ENCODE measurements at regions not wholly inside any gene's neighbourhood (a gene's known extent, or its start where the extent isn't known, plus 50 kb on each side); places are given as distances from the start of the nearest gene placed in this dataset.

DNA sequence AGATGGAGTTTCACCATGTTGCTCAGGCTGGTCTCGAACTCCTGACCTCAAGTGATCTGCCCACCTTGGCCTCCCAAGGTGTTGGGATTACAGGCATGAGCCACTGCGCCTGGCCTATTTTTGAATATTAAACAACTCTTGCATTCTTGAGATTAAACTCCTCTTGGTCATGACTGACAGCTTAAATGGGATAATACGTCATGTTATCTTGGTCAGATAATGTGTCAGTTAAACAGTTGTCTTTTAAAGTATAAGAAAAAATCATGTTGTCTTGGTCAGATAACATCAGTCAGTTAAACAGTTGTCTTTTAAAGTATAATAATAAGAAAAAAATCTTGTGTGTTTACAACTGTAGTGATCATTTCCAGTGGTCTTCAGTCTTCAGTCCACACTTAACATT, 73.6 kb upstream of the SYPL1 start:
- DNase-seq (ENCODE audit: low spot score) = no peak
- Histone ChIP-seq H3K4me2 (ENCODE audit: insufficient read depth, low read length, poor library complexity, severe bottlenecking) (no peak overlapping the region), H3K4me3 (ENCODE audit: low read length in 2 of 2) (no peak overlapping the region), H3K23ac (ENCODE audit: low read depth, low read length, poor library complexity) (no peak overlapping the region), H3K27me3 (ENCODE audit: control insufficient read depth in 3 of 3, insufficient read depth in 3 of 3, low read depth in 1 of 3, low read length in 3 of 3) (peaks cover 0 to 6% (median 0%) of the 10 kb centered on the region in 3 experiments), H2BK12ac (ENCODE audit: low read length) (no peak overlapping the region), H4K91ac (ENCODE audit: low read depth, low read length, poor library complexity) (no peak overlapping the region), H3K79me1 (ENCODE audit: low read depth, low read length) (no peaks in the 10 kb centered on the region), H2BK120ac (ENCODE audit: low read depth, low read length) (no peak overlapping the region), H3K4me1 (ENCODE audit: control insufficient read depth in 2 of 2, insufficient read depth in 1 of 2, low read depth in 1 of 2, low read length in 2 of 2) (no peaks in the 10 kb centered on the region), H3K36me3 (replicated peaks in 1 of 2; ENCODE audit: control insufficient read depth in 2 of 2, insufficient read depth in 2 of 2, low read length in 2 of 2) (no peaks in the 10 kb centered on the region), H4K8ac (ENCODE audit: low read depth, low read length) (no peak overlapping the region), H3K27ac (replicated peaks; ENCODE audit: low read length) (no peak overlapping the region), H2AFZ (ENCODE audit: low read length) (no peak overlapping the region), H3K14ac (ENCODE audit: low read length) (no peak overlapping the region), H2BK15ac (ENCODE audit: low read length) (no peak overlapping the region), H3K9me3 (replicated peaks in 1 of 2; ENCODE audit: control insufficient read depth in 2 of 2, insufficient read depth in 1 of 2, low read depth in 1 of 2, low read length in 2 of 2) (no peaks in the 10 kb centered on the region), H3K9ac (ENCODE audit: low read depth, low read length, poor library complexity) (no peak overlapping the region), H2BK5ac (ENCODE audit: low read length) (no peak overlapping the region), H3K4ac (ENCODE audit: low read length) (no peak overlapping the region), H2AK5ac (ENCODE audit: low read depth, low read length) (no peak overlapping the region), H3K18ac (ENCODE audit: low read length) (no peak overlapping the region)
- no CpG with 5 or more reads among the region's 3 CpGs for WGBS, 2 donors (ENCODE audit: extremely low coverage in 2 of 2, insufficient read length in 2 of 2, insufficient replicate concordance in 1 of 2)

DNA sequence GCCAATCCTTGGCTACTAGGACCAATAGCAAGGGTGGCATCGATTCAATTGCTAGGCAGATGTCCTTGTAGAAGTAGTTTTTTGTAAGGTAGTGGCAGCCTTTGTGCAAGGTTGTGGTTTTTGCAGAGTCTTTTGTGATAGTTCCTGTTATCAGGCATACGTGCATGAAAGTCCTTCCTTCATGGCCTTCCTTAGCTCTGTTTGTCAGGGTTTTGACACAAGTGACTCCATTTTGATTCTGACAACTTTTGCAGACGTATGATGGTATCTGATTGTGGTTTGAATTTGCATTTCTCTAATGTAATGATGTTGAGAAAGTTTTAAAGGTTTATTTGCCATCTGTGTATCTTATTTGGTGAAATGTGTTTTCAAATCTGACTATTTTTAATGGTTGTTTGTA, 71.8 kb upstream of the SYPL1 start:
- Histone ChIP-seq H2BK120ac (ENCODE audit: low read depth, low read length) (no peak overlapping the region), H2AK5ac (ENCODE audit: low read depth, low read length) (no peak overlapping the region), H4K91ac (ENCODE audit: low read depth, low read length, poor library complexity) (no peak overlapping the region), H3K27ac (replicated peaks; ENCODE audit: low read length) (no peak overlapping the region), H3K4me1 (ENCODE audit: control insufficient read depth in 2 of 2, insufficient read depth in 1 of 2, low read depth in 1 of 2, low read length in 2 of 2) (no peaks in the 10 kb centered on the region), H3K36me3 (replicated peaks in 1 of 2; ENCODE audit: control insufficient read depth in 2 of 2, insufficient read depth in 2 of 2, low read length in 2 of 2) (no peaks in the 10 kb centered on the region), H3K9me3 (replicated peaks in 1 of 2; ENCODE audit: control insufficient read depth in 2 of 2, insufficient read depth in 1 of 2, low read depth in 1 of 2, low read length in 2 of 2) (no peaks in the 10 kb centered on the region), H2BK5ac (ENCODE audit: low read length) (no peak overlapping the region), H2BK15ac (ENCODE audit: low read length) (no peak overlapping the region), H3K79me1 (ENCODE audit: low read depth, low read length) (no peaks in the 10 kb centered on the region), H3K27me3 (ENCODE audit: control insufficient read depth in 3 of 3, insufficient read depth in 3 of 3, low read depth in 1 of 3, low read length in 3 of 3) (no peaks in the 10 kb centered on the region), H3K18ac (ENCODE audit: low read length) (no peak overlapping the region), H2AFZ (ENCODE audit: low read length) (no peak overlapping the region), H3K4me3 (ENCODE audit: low read length in 2 of 2) (no peak overlapping the region), H3K23ac (ENCODE audit: low read depth, low read length, poor library complexity) (no peak overlapping the region), H2BK12ac (ENCODE audit: low read length) (no peak overlapping the region), H3K4ac (ENCODE audit: low read length) (no peak overlapping the region), H3K14ac (ENCODE audit: low read length) (no peak overlapping the region), H3K9ac (ENCODE audit: low read depth, low read length, poor library complexity) (no peak overlapping the region), H3K4me2 (ENCODE audit: insufficient read depth, low read length, poor library complexity, severe bottlenecking) (no peak overlapping the region), H4K8ac (ENCODE audit: low read depth, low read length) (no peak overlapping the region)
- DNase-seq (ENCODE audit: low spot score) = no peak
- no CpG with 5 or more reads among the region's 3 CpGs for WGBS, 2 donors (ENCODE audit: extremely low coverage in 2 of 2, insufficient read length in 2 of 2, insufficient replicate concordance in 1 of 2)

DNA sequence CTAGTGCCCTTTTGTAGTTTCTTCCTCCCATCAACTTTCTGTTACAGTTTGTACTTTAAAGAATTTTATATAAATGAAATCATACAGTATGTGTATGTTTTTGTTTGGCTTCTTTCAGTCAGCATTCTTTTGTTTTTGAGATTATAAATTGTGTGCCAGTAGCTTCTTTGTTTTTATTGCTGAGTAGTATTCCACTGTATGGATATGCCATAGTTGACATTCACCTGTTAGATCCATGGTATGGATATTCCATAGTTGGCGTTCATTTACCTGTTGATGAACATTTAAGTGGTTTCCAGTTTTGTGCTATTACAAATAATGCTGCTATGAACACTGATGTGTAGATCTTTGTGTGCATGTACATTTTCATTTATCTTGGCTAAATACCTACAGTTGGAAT, 70.8 kb upstream of the SYPL1 start:
- Histone ChIP-seq H3K4me3 (ENCODE audit: low read length in 2 of 2) (no peak overlapping the region), H2AFZ (ENCODE audit: low read length) (no peak overlapping the region), H3K27me3 (ENCODE audit: control insufficient read depth in 3 of 3, insufficient read depth in 3 of 3, low read depth in 1 of 3, low read length in 3 of 3) (no peaks in the 10 kb centered on the region), H3K23ac (ENCODE audit: low read depth, low read length, poor library complexity) (no peak overlapping the region), H3K27ac (replicated peaks; ENCODE audit: low read length) (no peak overlapping the region), H3K14ac (ENCODE audit: low read length) (no peak overlapping the region), H3K4me2 (ENCODE audit: insufficient read depth, low read length, poor library complexity, severe bottlenecking) (no peak overlapping the region), H3K18ac (ENCODE audit: low read length) (no peak overlapping the region), H3K4me1 (ENCODE audit: control insufficient read depth in 2 of 2, insufficient read depth in 1 of 2, low read depth in 1 of 2, low read length in 2 of 2) (no peaks in the 10 kb centered on the region), H2BK15ac (ENCODE audit: low read length) (no peak overlapping the region), H3K36me3 (replicated peaks in 1 of 2; ENCODE audit: control insufficient read depth in 2 of 2, insufficient read depth in 2 of 2, low read length in 2 of 2) (no peaks in the 10 kb centered on the region), H2BK120ac (ENCODE audit: low read depth, low read length) (no peak overlapping the region), H2AK5ac (ENCODE audit: low read depth, low read length) (no peak overlapping the region), H4K8ac (ENCODE audit: low read depth, low read length) (no peak overlapping the region), H3K9me3 (replicated peaks in 1 of 2; ENCODE audit: control insufficient read depth in 2 of 2, insufficient read depth in 1 of 2, low read depth in 1 of 2, low read length in 2 of 2) (no peaks in the 10 kb centered on the region), H2BK5ac (ENCODE audit: low read length) (no peak overlapping the region), H2BK12ac (ENCODE audit: low read length) (no peak overlapping the region), H3K79me1 (ENCODE audit: low read depth, low read length) (no peaks in the 10 kb centered on the region), H3K9ac (ENCODE audit: low read depth, low read length, poor library complexity) (no peak overlapping the region), H4K91ac (ENCODE audit: low read depth, low read length, poor library complexity) (no peak overlapping the region), H3K4ac (ENCODE audit: low read length) (no peak overlapping the region)
- WGBS, 2 donors (ENCODE audit: extremely low coverage in 2 of 2, insufficient read length in 2 of 2, insufficient replicate concordance in 1 of 2) = no CpG with 5 or more reads among the region's 1 CpG
- no peak for DNase-seq (ENCODE audit: low spot score)

DNA sequence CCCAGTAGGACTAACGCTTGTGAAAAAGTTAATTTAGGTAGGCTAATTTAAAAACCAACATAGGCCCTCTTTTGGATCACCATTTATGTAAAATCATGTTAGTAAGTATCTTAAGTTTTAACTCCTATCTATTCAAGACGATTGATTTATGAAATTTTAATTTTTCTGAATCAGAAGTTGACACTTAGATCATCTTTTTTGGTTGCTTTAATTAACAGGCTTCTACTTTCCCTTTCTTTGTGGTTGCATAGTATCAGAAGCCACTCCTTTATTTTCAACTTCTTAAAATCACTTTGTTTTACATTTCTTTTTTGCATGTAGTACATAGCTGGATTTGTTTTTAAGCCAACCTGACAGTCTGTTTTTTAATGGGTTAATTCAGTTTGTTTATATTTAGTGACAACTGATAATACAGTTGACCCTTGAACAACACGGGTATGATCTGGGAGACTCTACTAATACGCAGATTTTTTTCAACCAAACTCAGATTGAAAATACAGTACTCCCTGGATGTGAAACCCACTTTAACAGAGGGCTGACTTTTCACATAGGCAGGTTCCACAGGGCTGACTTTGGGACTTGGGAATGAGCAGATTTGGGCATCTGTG, 69.7 kb upstream of the SYPL1 start:
- Histone ChIP-seq H3K14ac (ENCODE audit: low read length) (no peak overlapping the region), H3K9ac (ENCODE audit: low read depth, low read length, poor library complexity) (no peak overlapping the region), H3K36me3 (replicated peaks in 1 of 2; ENCODE audit: control insufficient read depth in 2 of 2, insufficient read depth in 2 of 2, low read length in 2 of 2) (no peaks in the 10 kb centered on the region), H3K4me3 (ENCODE audit: low read length in 2 of 2) (no peak overlapping the region), H3K27ac (replicated peaks; ENCODE audit: low read length) (no peak overlapping the region), H3K4me2 (ENCODE audit: insufficient read depth, low read length, poor library complexity, severe bottlenecking) (no peak overlapping the region), H3K9me3 (replicated peaks in 1 of 2; ENCODE audit: control insufficient read depth in 2 of 2, insufficient read depth in 1 of 2, low read depth in 1 of 2, low read length in 2 of 2) (no peaks in the 10 kb centered on the region), H3K23ac (ENCODE audit: low read depth, low read length, poor library complexity) (no peak overlapping the region), H2AFZ (ENCODE audit: low read length) (no peak overlapping the region), H3K79me1 (ENCODE audit: low read depth, low read length) (no peaks in the 10 kb centered on the region), H3K4me1 (ENCODE audit: control insufficient read depth in 2 of 2, insufficient read depth in 1 of 2, low read depth in 1 of 2, low read length in 2 of 2) (peaks cover 0 to 2% of the 10 kb centered on the region in 2 donors), H4K8ac (ENCODE audit: low read depth, low read length) (no peak overlapping the region), H3K4ac (ENCODE audit: low read length) (no peak overlapping the region), H2BK12ac (ENCODE audit: low read length) (no peak overlapping the region), H2BK120ac (ENCODE audit: low read depth, low read length) (no peak overlapping the region), H3K27me3 (ENCODE audit: control insufficient read depth in 3 of 3, insufficient read depth in 3 of 3, low read depth in 1 of 3, low read length in 3 of 3) (peaks cover 0 to 4% (median 0%) of the 10 kb centered on the region in 3 experiments), H4K91ac (ENCODE audit: low read depth, low read length, poor library complexity) (no peak overlapping the region), H2BK15ac (ENCODE audit: low read length) (no peak overlapping the region), H2AK5ac (ENCODE audit: low read depth, low read length) (no peak overlapping the region), H3K18ac (ENCODE audit: low read length) (no peak overlapping the region), H2BK5ac (ENCODE audit: low read length) (no peak overlapping the region)
- DNase-seq (ENCODE audit: low spot score) = no peak
- no CpG with 5 or more reads among the region's 4 CpGs for WGBS, 2 donors (ENCODE audit: extremely low coverage in 2 of 2, insufficient read length in 2 of 2, insufficient replicate concordance in 1 of 2)

Data from neuronal stem cell (in vitro differentiated cells).